HuH-7 (cell line): ENCODE measurements at regions not wholly inside any gene's neighbourhood (a gene's known extent, or its start where the extent isn't known, plus 50 kb on each side); places are given as distances from the start of the nearest gene placed in this dataset.

Source experiments
- DNase-seq: peaks from one replicate; pipeline ENCODE4 v3.0.0; 2011; ENCODE audit warnings: low spot score

- DNase-seq, result no peak
Observed at GRCh38 chr3:161555320-161555719, 58.7 kb downstream of the OTOL1 start.

- no peak for DNase-seq
Observed at GRCh38 chr3:161556533-161556932, 59.9 kb downstream of the OTOL1 start.

GRCh38 chr3:161556941-161557340 is 60.3 kb downstream of the OTOL1 start:
- DNase-seq, result no peak

- DNase-seq, result no peak
Observed at GRCh38 chr3:161557445-161558150, 61.0 kb downstream of the OTOL1 start.

GRCh38 chr3:161558236-161558635 is 61.6 kb downstream of the OTOL1 start:
- DNase-seq, result no peak

GRCh38 chr3:161559177-161559998 is 62.8 kb downstream of the OTOL1 start:
- DNase-seq, result peak; percentile 10

GRCh38 chr3:161560008-161560637 is 63.5 kb downstream of the OTOL1 start:
- DNase-seq, result peak; percentile 10

GRCh38 chr3:161567577-161568361 is 71.2 kb downstream of the OTOL1 start:
- DNase-seq, result no peak

- DNase-seq, result no peak
Observed at GRCh38 chr3:161568671-161569070, 72.1 kb downstream of the OTOL1 start.

- no peak for DNase-seq
Observed at GRCh38 chr3:161571951-161572350, 75.3 kb downstream of the OTOL1 start.

- no peak for DNase-seq
Observed at GRCh38 chr3:161573136-161573535, 76.5 kb downstream of the OTOL1 start.

- DNase-seq, result no peak
Observed at GRCh38 chr3:161575901-161576300, 79.3 kb downstream of the OTOL1 start.

- no peak for DNase-seq
Observed at GRCh38 chr3:161576311-161576710, 79.7 kb downstream of the OTOL1 start.

GRCh38 chr3:161576714-161577510 is 80.3 kb downstream of the OTOL1 start:
- DNase-seq, result no peak

- DNase-seq, result no peak
Observed at GRCh38 chr3:161577662-161578061, 81.1 kb downstream of the OTOL1 start.

GRCh38 chr3:161579395-161580126 is 83.0 kb downstream of the OTOL1 start:
- no peak for DNase-seq

- no peak for DNase-seq
Observed at GRCh38 chr3:161585922-161586321, 89.3 kb downstream of the OTOL1 start.

- DNase-seq, result no peak
Observed at GRCh38 chr3:161586556-161587235, 90.1 kb downstream of the OTOL1 start.

- DNase-seq, result no peak
Observed at GRCh38 chr3:161598639-161599038, 102.0 kb downstream of the OTOL1 start.

- DNase-seq, result peak; percentile 2
Observed at GRCh38 chr3:161599697-161600096, 103.1 kb downstream of the OTOL1 start.
